ENCODE measurements at regions not wholly inside any gene's neighbourhood (a gene's known extent, or its start where the extent isn't known, plus 50 kb on each side); places are given as distances from the start of the nearest gene placed in this dataset.

DNA sequence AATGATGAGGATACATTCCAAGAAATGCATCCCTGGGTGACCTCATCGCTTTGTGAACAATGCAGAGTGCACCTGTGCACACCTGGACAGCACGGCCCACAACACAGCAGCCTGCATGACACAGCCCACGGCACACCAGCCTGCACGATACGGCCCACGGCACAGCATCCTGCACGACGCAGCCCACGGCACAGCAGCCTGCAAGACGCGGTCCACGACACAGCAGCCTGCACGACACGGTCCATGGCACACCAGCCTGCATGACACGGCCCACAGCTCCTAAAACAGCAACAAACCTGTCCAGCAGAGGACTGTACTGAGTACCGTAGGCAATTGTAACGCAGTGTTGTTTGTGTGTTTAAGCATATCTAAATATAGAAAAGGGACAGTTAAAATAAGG, 134.7 kb upstream of the PPP2R2D start:
- ATAC-seq = no peak
- TF ChIP-seq, protein P1, sequence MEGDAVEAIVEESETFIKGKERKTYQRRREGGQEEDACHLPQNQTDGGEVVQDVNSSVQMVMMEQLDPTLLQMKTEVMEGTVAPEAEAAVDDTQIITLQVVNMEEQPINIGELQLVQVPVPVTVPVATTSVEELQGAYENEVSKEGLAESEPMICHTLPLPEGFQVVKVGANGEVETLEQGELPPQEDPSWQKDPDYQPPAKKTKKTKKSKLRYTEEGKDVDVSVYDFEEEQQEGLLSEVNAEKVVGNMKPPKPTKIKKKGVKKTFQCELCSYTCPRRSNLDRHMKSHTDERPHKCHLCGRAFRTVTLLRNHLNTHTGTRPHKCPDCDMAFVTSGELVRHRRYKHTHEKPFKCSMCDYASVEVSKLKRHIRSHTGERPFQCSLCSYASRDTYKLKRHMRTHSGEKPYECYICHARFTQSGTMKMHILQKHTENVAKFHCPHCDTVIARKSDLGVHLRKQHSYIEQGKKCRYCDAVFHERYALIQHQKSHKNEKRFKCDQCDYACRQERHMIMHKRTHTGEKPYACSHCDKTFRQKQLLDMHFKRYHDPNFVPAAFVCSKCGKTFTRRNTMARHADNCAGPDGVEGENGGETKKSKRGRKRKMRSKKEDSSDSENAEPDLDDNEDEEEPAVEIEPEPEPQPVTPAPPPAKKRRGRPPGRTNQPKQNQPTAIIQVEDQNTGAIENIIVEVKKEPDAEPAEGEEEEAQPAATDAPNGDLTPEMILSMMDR (IDR thresholded peaks at IDR 0.05) = no peak
- intact Hi-C loops (cut with DNase I, micrococcal nuclease) = no loop called here
- Histone ChIP-seq H3K4me1 (ENCODE audit: low read depth) (no peaks in the 10 kb centered on the region), H3K4me3 (no peak overlapping the region), H3K36me3 (ENCODE audit: low read depth) (no peaks in the 10 kb centered on the region), H3K9me3 (no peaks in the 10 kb centered on the region)
- no peak for DNase-seq

DNA sequence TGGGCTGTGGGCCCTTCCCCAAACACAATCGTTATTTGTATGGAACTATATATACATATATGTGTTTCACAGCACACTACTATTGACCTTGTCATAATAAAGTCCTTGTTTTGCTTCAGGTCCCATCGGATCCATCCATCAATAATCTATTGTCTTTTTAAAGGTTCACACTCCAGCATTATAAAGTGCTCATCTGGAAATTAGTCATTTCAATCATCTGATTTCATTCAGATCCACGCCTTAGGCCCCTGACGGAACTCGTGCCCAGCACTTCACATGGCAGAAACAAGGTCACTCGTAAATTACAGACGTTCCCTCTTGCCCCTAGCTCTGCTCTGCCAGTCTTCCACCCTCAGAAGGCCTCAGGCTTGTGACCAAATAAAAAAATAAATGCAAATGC, 133.1 kb upstream of the PPP2R2D start:
- TF ChIP-seq, protein P1 (IDR thresholded peaks at IDR 0.05) = no peak
- H3K4me1 ChIP-seq (ENCODE audit: low read depth) = no peaks in the 10 kb centered on the region

GRCh38 chr10:131769571-131770410, 131.0 kb upstream of the PPP2R2D start:
- TF ChIP-seq, protein P1 (IDR thresholded peaks at IDR 0.05) = no peak
- no peak for DNase-seq
- no peaks in the 10 kb centered on the region for H3K4me1 ChIP-seq (ENCODE audit: low read depth)
- ATAC-seq = no peak
- H3K9me3 ChIP-seq = no peaks in the 10 kb centered on the region
- H3K36me3 ChIP-seq (ENCODE audit: low read depth) = no peaks in the 10 kb centered on the region
- intact Hi-C loops (cut with DNase I, micrococcal nuclease) = no loop called here
- H3K4me3 ChIP-seq = no peak overlapping the region

More for the DNA sequence above, 133.1 kb upstream of the PPP2R2D start:
- Histone ChIP-seq H3K36me3 (ENCODE audit: low read depth) (no peaks in the 10 kb centered on the region), H3K4me3 (no peak overlapping the region), H3K9me3 (no peaks in the 10 kb centered on the region)
- DNase-seq (no peak), ATAC-seq (no peak)
- intact Hi-C loops (cut with DNase I, micrococcal nuclease) = no loop called here

DNA sequence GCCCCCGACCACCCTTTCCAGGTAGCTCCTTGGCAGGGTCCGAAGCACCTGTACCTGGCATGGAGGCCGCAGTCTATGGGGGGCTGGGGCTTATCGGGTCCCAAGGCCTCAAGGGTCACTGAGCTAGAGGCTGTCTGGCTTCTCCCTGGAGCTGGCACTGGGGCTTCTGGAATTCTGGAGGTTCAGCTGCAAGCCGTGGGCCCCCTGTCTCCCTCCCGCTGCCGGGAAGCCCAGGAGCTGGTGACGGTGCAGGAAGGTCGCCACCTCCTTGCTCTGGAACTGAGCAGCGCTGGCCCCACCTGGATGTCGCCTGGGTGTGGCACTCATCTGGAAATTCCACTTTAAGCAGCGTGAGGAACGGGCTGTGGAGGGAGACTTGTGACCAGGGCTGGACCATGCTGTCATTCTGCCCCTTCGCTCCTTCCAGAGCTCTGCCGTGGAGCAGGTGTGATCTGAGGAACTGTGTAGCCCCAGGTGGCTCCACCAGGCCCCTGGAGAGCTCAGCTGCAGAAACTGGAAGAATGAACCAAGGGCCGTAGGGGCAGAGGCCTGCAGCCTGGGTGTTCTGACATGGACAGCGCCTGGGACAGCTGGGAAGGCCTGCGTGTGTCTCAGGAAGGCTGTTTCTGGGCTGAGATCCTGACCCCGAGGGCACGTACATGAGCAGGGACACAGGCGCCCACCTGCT, 129.7 kb upstream of the PPP2R2D start:
- Histone ChIP-seq H3K4me3 (no peak overlapping the region), H3K9me3 (peaks cover 4% of the 10 kb centered on the region), H3K4me1 (ENCODE audit: low read depth) (no peaks in the 10 kb centered on the region), H3K36me3 (ENCODE audit: low read depth) (no peaks in the 10 kb centered on the region)
- peak in 1 of 3 donors; percentile 29 for DNase-seq
- TF ChIP-seq, protein P1 (IDR thresholded peaks at IDR 0.05) = no peak
- intact Hi-C loops (cut with DNase I, micrococcal nuclease) = no loop called here
- ATAC-seq = no peak

GRCh38 chr10:131771634-131772358, 129.0 kb upstream of the PPP2R2D start:
- TF ChIP-seq, protein P1 (IDR thresholded peaks at IDR 0.05) = no peak

More at GRCh38 chr10:131771634-131772358, 129.0 kb upstream of the PPP2R2D start:
- H3K9me3 ChIP-seq = peaks cover 10% of the 10 kb centered on the region
- intact Hi-C loops (cut with DNase I, micrococcal nuclease) = no loop called here
- no peak for ATAC-seq
- H3K4me3 ChIP-seq = no peak overlapping the region
- DNase-seq = peak in 1 of 3 donors; percentile 19
- H3K4me1 ChIP-seq (ENCODE audit: low read depth) = no peaks in the 10 kb centered on the region
- no peaks in the 10 kb centered on the region for H3K36me3 ChIP-seq (ENCODE audit: low read depth)

Measured in mucosa of descending colon (tissue), 3 donors.